ENCODE measurements at regions not wholly inside any gene's neighbourhood (a gene's known extent, or its start where the extent isn't known, plus 50 kb on each side); places are given as distances from the start of the nearest gene placed in this dataset.

DNA sequence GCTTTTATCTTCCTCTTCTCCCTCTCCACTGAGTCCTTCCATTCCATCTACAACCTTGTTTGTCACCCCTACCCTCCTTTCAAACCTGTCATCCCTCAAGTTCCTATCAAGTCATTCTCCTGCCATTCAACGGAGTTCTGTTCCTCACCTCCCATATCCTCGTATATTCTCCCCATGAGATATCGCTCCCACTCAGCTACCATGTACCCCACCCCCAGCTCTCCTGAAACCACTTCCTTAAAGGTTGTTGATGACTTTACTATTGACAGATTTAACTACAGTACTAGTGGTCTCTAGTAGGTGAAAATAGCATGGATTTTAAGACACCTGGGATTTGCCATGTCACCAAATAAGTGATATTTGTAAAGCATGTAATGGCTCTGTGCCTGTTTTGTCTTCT, 107.4 kb upstream of the BARHL2 start:
- Histone ChIP-seq H3K36me3 (no peaks in the 10 kb centered on the region), H3K4me3 (no peak overlapping the region), H3K9me3 (no peaks in the 10 kb centered on the region), H3K4me1 (no peaks in the 10 kb centered on the region), H3K27me3 (no peaks in the 10 kb centered on the region), H3K27ac (no peak overlapping the region)
- DNase-seq: no peak
- intact Hi-C loops (cut with DNase I; ENCODE audit: low total_unique reads): no loop called here
- TF ChIP-seq, protein P1, sequence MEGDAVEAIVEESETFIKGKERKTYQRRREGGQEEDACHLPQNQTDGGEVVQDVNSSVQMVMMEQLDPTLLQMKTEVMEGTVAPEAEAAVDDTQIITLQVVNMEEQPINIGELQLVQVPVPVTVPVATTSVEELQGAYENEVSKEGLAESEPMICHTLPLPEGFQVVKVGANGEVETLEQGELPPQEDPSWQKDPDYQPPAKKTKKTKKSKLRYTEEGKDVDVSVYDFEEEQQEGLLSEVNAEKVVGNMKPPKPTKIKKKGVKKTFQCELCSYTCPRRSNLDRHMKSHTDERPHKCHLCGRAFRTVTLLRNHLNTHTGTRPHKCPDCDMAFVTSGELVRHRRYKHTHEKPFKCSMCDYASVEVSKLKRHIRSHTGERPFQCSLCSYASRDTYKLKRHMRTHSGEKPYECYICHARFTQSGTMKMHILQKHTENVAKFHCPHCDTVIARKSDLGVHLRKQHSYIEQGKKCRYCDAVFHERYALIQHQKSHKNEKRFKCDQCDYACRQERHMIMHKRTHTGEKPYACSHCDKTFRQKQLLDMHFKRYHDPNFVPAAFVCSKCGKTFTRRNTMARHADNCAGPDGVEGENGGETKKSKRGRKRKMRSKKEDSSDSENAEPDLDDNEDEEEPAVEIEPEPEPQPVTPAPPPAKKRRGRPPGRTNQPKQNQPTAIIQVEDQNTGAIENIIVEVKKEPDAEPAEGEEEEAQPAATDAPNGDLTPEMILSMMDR (IDR thresholded peaks at IDR 0.05): no peak
- TF ChIP-seq POLR2A (IDR thresholded peaks at IDR 0.05): no peak

DNA sequence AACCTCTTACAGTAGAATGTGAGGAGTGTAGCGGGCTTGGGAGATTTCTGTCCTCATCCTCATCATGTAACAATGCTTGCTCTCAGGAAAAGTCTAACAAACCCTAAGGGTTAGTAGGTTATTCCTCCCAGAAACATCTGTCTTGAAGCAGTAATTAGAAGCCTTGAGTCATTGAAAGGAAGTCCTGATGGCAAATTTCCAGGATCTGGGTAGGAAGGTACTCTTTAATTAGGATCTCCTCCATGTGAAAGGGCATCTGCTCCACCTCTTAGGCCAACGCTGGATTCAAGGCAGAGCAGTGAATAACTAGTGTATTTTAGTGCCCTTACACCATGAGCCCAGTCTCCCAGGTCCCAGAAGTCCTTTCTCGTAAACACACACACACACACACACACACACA, 106.6 kb upstream of the BARHL2 start:
- no peak for DNase-seq
- no peaks in the 10 kb centered on the region for H3K36me3 ChIP-seq
- H3K27me3 ChIP-seq: no peaks in the 10 kb centered on the region
- intact Hi-C loops (cut with DNase I; ENCODE audit: low total_unique reads): no loop called here
- no peaks in the 10 kb centered on the region for H3K9me3 ChIP-seq
- H3K4me1 ChIP-seq: no peaks in the 10 kb centered on the region
- TF ChIP-seq POLR2A (IDR thresholded peaks at IDR 0.05): no peak
- TF ChIP-seq, protein P1 (IDR thresholded peaks at IDR 0.05): no peak
- H3K4me3 ChIP-seq: no peak overlapping the region
- H3K27ac ChIP-seq: no peak overlapping the region

DNA sequence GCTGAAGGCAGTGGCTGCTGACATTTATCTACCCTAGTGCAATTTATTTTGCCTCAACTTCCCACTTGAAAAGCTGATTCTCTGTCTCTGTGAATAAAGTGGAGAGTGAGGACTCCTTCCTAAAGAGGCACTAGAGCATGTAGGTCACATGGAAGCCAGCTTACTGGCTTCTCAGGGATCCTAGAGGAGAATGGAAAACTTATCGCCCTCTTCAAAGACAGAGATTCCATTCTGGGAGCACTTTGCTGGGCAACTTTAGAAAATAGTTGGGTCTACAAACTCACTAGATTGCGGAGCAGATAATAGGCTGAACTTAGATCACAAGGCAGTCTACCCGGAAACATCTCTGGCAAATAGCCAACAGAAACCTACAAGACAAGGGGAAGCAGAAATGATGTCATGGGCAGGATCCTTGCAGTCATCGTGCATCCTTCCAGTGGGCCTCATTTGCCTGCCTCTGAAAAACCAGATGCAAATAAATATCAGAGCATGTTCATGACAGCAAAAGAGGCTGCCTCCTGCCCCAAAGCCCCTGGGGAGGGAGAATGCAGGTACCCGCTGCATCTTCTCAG, 104.8 kb upstream of the BARHL2 start:
- H3K4me1 ChIP-seq: no peaks in the 10 kb centered on the region
- H3K4me3 ChIP-seq: no peak overlapping the region
- H3K27ac ChIP-seq: no peak overlapping the region
- no peaks in the 10 kb centered on the region for H3K36me3 ChIP-seq
- no peaks in the 10 kb centered on the region for H3K9me3 ChIP-seq
- TF ChIP-seq POLR2A (IDR thresholded peaks at IDR 0.05): no peak
- TF ChIP-seq, protein P1 (IDR thresholded peaks at IDR 0.05): no peak
- no peak for DNase-seq
- intact Hi-C loops (cut with DNase I; ENCODE audit: low total_unique reads): no loop called here
- H3K27me3 ChIP-seq: no peaks in the 10 kb centered on the region

DNA sequence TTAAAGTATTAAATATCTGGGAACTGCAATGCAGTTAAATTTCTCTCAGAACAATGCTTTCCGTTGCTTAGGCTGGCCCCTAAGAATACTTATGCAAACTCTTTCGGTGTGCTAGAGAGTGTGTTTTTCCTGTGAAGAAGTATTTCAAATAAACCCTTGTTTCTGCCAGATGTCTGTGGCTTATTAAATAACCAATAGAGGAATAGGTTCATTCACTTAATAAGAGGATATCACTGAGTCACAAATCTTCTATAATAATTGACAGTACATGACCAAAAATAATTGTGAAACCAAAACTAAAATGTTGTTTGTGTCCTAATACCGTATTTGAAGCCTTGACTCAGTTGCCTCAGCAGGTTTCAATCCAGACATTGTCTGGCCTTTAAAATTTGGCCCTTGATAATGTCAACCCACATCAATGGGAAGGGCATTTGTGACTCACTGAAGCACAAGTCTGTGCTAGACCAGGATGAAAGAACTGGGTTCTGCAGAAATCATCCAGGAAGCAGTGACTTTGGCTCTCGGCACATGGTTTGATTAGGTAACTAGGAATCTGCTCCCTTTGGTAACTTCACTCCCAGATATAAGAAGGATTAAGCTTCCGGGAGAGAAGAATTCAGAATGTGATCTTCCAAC, 104.2 kb upstream of the BARHL2 start:
- no peaks in the 10 kb centered on the region for H3K4me1 ChIP-seq
- H3K36me3 ChIP-seq: no peaks in the 10 kb centered on the region
- TF ChIP-seq, protein P1 (IDR thresholded peaks at IDR 0.05): no peak
- TF ChIP-seq POLR2A (IDR thresholded peaks at IDR 0.05): no peak
- DNase-seq: no peak
- H3K27ac ChIP-seq: no peak overlapping the region
- H3K27me3 ChIP-seq: no peaks in the 10 kb centered on the region
- no peak overlapping the region for H3K4me3 ChIP-seq
- H3K9me3 ChIP-seq: no peaks in the 10 kb centered on the region
- intact Hi-C loops (cut with DNase I; ENCODE audit: low total_unique reads): no loop called here

DNA sequence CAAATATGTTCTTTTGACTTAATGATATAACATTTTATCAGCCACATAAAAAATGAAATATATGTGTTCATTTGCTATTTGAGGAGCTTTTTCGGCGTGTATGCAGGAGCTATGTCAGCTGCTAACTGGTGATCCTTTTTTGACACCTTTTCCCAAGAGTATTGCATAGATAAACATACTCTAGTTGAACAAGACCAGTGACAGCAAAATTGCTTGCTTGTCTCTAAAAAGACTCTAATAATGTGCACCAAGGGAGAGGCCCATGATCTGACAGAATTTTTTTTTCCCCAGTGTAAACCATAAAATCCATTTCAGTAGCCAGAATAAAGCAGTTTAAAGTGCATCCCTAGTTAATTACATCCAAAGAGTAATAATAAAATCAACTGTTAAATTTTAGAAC, 103.6 kb upstream of the BARHL2 start:
- H3K27me3 ChIP-seq: no peaks in the 10 kb centered on the region
- intact Hi-C loops (cut with DNase I; ENCODE audit: low total_unique reads): no loop called here
- no peaks in the 10 kb centered on the region for H3K9me3 ChIP-seq
- H3K27ac ChIP-seq: no peak overlapping the region
- H3K4me1 ChIP-seq: no peaks in the 10 kb centered on the region
- no peak for TF ChIP-seq POLR2A (IDR thresholded peaks at IDR 0.05)
- TF ChIP-seq, protein P1 (IDR thresholded peaks at IDR 0.05): no peak
- no peak overlapping the region for H3K4me3 ChIP-seq
- DNase-seq: no peak
- H3K36me3 ChIP-seq: no peaks in the 10 kb centered on the region

Data from uterus (tissue), 3 donors.